AG04450 (cell line): ENCODE measurements at regions not wholly inside any gene's neighbourhood (a gene's known extent, or its start where the extent isn't known, plus 50 kb on each side); places are given as distances from the start of the nearest gene placed in this dataset.
A peak's percentile ranks its signal among the peaks of the same experiment; 100 is the strongest.

Experiments used
- CTCF ChIA-PET: fragments of 300-600, 350-600 bp; formaldehyde crosslinking; extraction: SDS; loops from one replicate; lab custom pipeline; 2022; ENCODE audit warnings: antibody characterized with exemption, inconsistent platforms; lab: Charles Lee
- POLR2A ChIA-PET: fragments of 350-600 bp; formaldehyde crosslinking; extraction: SDS; loops from one replicate; lab custom pipeline; 2021; ENCODE audit warnings: antibody characterized with exemption, inconsistent platforms; lab: Yijun Ruan, JAX
- DNase-seq: peaks from one replicate; pipeline ENCODE4 v3.0.0-alpha.2; 2011; ENCODE audit warnings: low read depth, low spot score
- H3K27ac ChIP-seq: one replicate; pipeline ENCODE4 v1.5.1; 2012; ENCODE audit warnings: low read depth, low read length, control low read depth
- H3K27me3 ChIP-seq: one replicate; pipeline ENCODE4 v1.6.0; 2012; ENCODE audit warnings: low read length; ENCODE audit not compliant: control insufficient read depth, insufficient read depth
- H3K4me3 ChIP-seq: 2 replicates; pipeline ENCODE4 v1.5.1; 2011; ENCODE audit warnings: mild to moderate bottlenecking, low read depth, low read length, control low read depth
- H3K9me3 ChIP-seq: 2 replicates; pipeline ENCODE4 v1.5.1; 2012; ENCODE audit warnings: low read length; ENCODE audit not compliant: control insufficient read depth, insufficient read depth
- CTCF ChIP-seq: IDR thresholded peaks from 2 replicates; pipeline ENCODE4 v1.5.1; 2011; ENCODE audit warnings: low read depth, low read length, control low read depth, inconsistent platforms

GRCh38 chr11:27842290-27842689 lies 142.0 kb upstream of the BDNF start:
- H3K27me3 ChIP-seq = no peaks in the 10 kb centered on the region
- H3K27ac ChIP-seq = no peak overlapping the region
- POLR2A ChIA-PET = no interaction called here
- no peak overlapping the region for H3K4me3 ChIP-seq
- TF ChIP-seq CTCF = no peak
- DNase-seq = no peak
- H3K9me3 ChIP-seq = no peaks in the 10 kb centered on the region
- CTCF ChIA-PET = no interaction called here

- Histone ChIP-seq H3K9me3 (no peaks in the 10 kb centered on the region), H3K27ac (no peak overlapping the region), H3K4me3 (no peak overlapping the region), H3K27me3 (no peaks in the 10 kb centered on the region)
- no peak for DNase-seq
- ChIA-PET POLR2A (no interaction called here), CTCF (interaction anchor here (1.1 kb wide), 1 partner anchor 45 kb away, joined by 3 read pairs; no protein-coding TSS in a partner anchor)
- TF ChIP-seq CTCF = no peak
Observed at GRCh38 chr11:27841023-27841422, 140.8 kb upstream of the BDNF start.

- peak; percentile 35 for TF ChIP-seq CTCF
- no peak for DNase-seq
- Histone ChIP-seq H3K4me3 (no peak overlapping the region), H3K9me3 (no peaks in the 10 kb centered on the region), H3K27ac (no peak overlapping the region), H3K27me3 (no peaks in the 10 kb centered on the region)
- ChIA-PET CTCF (interaction anchor here (0.6 to 0.7 kb wide), 2 partner anchors 40 to 185 kb away, joined by 3 to 4 read pairs; no protein-coding TSS in a partner anchor), POLR2A (no interaction called here)
Observed at GRCh38 chr11:27839226-27839913, 139.1 kb upstream of the BDNF start.

GRCh38 chr11:27838674-27839073 lies 138.4 kb upstream of the BDNF start:
- ChIA-PET POLR2A (no interaction called here), CTCF (no interaction called here)
- Histone ChIP-seq H3K27ac (no peak overlapping the region), H3K27me3 (no peaks in the 10 kb centered on the region), H3K4me3 (no peak overlapping the region), H3K9me3 (no peaks in the 10 kb centered on the region)
- no peak for TF ChIP-seq CTCF
- DNase-seq = no peak

- no peak for TF ChIP-seq CTCF
- Histone ChIP-seq H3K27ac (no peak overlapping the region), H3K27me3 (no peaks in the 10 kb centered on the region), H3K9me3 (no peaks in the 10 kb centered on the region), H3K4me3 (no peak overlapping the region)
- no peak for DNase-seq
- POLR2A ChIA-PET = no interaction called here
- CTCF ChIA-PET = no interaction called here
Observed at GRCh38 chr11:27837895-27838563, 137.8 kb upstream of the BDNF start.
